Peyer's patch (tissue), 4 donors: ENCODE measurements at regions not wholly inside any gene's neighbourhood (a gene's known extent, or its start where the extent isn't known, plus 50 kb on each side); places are given as distances from the start of the nearest gene placed in this dataset.

Experiments
- POLR2A ChIP-seq, 2 donors: fragments of 450-650 bp; IDR thresholded peaks; one replicate each; pipeline ENCODE4 v1.5.1; 2017; ENCODE audit warnings: antibody characterized with exemption in 2 of 2, mild to moderate bottlenecking in 2 of 2, moderate library complexity in 2 of 2
- TF ChIP-seq, protein P1 (sequence below), 6 experiments: fragments of 450-650 bp in 4 of 6; fragments of 200-600 bp in 2 of 6; sonication (generic) in 1 of 6; IDR thresholded peaks; one replicate each; pipeline ENCODE4 v1.5.1; 2017 to 2019; ENCODE audit warnings: antibody characterized with exemption in 6 of 6, mild to moderate bottlenecking in 3 of 6, moderate library complexity in 1 of 6

DNA sequence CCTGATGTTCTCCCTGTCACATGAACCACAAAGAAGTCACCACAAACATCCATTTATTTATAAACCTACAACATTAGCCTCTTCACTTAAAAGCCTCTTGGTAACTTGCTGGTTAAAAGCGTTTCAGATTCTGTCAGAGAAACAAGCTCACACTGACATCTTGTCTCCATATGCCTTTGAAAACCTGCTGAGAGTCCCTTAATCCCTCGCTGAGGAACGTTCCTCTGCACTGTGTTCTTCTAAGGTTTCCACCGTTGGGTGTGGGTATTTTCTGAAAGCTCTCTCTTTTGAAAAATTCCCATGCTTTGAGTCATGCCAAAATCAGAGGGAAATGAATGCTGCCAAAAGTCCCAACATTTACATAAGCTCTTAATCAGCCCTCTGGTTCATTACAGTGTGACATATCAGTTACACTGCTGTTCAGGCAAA is 149.8 kb downstream of the CCDC34 start:
- TF ChIP-seq, protein P1, sequence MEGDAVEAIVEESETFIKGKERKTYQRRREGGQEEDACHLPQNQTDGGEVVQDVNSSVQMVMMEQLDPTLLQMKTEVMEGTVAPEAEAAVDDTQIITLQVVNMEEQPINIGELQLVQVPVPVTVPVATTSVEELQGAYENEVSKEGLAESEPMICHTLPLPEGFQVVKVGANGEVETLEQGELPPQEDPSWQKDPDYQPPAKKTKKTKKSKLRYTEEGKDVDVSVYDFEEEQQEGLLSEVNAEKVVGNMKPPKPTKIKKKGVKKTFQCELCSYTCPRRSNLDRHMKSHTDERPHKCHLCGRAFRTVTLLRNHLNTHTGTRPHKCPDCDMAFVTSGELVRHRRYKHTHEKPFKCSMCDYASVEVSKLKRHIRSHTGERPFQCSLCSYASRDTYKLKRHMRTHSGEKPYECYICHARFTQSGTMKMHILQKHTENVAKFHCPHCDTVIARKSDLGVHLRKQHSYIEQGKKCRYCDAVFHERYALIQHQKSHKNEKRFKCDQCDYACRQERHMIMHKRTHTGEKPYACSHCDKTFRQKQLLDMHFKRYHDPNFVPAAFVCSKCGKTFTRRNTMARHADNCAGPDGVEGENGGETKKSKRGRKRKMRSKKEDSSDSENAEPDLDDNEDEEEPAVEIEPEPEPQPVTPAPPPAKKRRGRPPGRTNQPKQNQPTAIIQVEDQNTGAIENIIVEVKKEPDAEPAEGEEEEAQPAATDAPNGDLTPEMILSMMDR (IDR thresholded peaks at IDR 0.05) = no peak
- TF ChIP-seq POLR2A (IDR thresholded peaks at IDR 0.05) = no peak
